ENCODE measurements at regions not wholly inside any gene's neighbourhood (a gene's known extent, or its start where the extent isn't known, plus 50 kb on each side); places are given as distances from the start of the nearest gene placed in this dataset.

DNA sequence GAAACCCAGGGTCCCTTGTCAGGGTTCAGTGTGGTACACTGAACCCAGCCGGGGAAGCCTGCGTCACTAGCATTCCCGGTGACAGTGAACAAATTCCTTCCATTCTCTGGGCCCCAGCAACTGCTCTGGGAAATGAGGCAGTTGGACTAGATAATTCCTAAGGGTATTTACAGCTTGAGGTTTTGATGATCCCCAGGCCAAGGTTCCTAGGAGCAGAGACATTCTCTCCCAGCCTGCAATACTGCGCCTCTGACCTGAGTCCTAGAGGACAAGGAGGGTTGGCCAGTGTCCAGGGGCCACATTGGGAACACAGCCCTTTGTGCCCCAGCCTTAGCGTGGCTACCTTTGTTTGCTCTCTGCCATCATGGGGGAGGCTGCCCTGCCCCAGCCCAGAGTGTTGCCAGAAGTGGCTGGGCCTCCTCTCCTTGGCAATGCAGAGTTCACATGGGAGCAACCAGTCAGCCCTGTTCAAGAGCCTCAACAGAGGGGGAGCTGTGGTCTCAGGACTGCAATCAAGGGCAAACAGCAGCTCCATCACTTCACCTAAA, 178.2 kb downstream of the SEC61B start:
- DNase-seq, result no peak

- no peak for DNase-seq
Measured at GRCh38 chr9:99401680-99402504, 179.8 kb downstream of the SEC61B start.

- DNase-seq, result no peak
Measured at GRCh38 chr9:99403371-99403770, 181.3 kb downstream of the SEC61B start.

DNA sequence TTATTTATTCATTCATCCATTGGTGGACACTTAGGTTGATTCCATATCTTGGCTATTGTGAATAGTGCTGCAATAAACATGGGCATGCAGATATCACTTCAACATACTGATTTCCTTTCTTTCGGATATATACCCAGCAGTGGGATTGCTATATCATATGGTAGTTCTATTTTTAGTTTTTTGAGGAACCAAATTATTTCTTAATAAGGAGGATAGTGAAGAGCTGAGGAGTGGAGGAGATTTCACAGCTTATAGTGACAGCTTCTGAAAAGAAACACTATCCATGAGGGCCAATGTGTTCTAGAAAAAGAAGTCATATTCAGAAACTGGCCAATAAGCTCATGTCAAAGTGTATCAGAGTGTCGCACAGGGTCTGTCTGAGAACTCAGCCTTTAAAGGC, 183.3 kb downstream of the SEC61B start:
- DNase-seq, result no peak

- no peak for DNase-seq
Measured at GRCh38 chr9:99406939-99407338, 184.9 kb downstream of the SEC61B start.

- no peak for DNase-seq
Measured at GRCh38 chr9:99411068-99411467, 189.0 kb downstream of the SEC61B start.

GRCh38 chr9:99411479-99412115, 189.5 kb downstream of the SEC61B start:
- DNase-seq, result no peak

GRCh38 chr9:99412606-99413005, 190.5 kb downstream of the SEC61B start:
- DNase-seq, result no peak

- no peak for DNase-seq
Measured at GRCh38 chr9:99414321-99414720, 192.2 kb downstream of the SEC61B start.

DNA sequence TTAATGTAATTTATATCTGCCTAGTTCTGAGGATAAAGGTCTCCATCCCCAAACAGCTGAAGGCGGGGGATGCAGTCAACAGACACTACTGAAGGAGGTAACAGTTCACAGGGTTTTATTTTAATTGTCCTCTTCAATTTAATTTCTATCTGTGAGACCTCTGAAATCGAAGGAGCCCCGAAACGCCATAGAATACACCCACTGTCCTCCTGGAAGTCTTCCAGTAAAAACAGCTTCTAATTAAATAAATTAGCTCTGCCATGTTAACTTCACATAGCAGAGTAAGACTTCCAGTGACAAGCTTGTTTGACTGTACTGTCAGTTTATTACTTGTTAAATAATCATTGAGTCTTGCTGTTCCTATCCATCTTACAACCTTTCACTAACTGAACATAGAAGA, 193.5 kb downstream of the SEC61B start:
- peak; percentile 19 for DNase-seq

GRCh38 chr9:99416007-99416406, 193.9 kb downstream of the SEC61B start:
- DNase-seq, result no peak

DNA sequence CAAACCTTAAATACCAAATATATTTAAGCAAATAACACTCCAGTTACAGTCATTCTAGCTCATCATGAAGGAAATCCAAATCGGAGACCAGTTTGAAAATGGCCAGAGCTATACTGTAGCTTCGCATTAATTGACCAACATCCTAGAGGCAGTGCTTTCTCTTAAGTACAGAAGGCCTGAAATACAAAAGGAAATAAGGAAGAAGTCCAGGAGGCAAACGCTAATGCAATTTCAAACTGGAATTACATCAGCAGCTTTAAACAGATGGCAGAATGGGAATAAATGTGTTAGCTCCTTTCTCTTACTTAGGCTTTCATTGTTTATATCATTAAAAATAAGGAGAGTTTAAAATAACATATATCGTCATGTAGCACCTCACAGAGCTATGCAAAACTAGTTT, 197.0 kb downstream of the SEC61B start:
- DNase-seq, result no peak

GRCh38 chr9:99421369-99421768, 199.3 kb downstream of the SEC61B start:
- DNase-seq, result no peak

GRCh38 chr9:99425124-99425523, 203.0 kb downstream of the SEC61B start:
- no peak for DNase-seq

DNA sequence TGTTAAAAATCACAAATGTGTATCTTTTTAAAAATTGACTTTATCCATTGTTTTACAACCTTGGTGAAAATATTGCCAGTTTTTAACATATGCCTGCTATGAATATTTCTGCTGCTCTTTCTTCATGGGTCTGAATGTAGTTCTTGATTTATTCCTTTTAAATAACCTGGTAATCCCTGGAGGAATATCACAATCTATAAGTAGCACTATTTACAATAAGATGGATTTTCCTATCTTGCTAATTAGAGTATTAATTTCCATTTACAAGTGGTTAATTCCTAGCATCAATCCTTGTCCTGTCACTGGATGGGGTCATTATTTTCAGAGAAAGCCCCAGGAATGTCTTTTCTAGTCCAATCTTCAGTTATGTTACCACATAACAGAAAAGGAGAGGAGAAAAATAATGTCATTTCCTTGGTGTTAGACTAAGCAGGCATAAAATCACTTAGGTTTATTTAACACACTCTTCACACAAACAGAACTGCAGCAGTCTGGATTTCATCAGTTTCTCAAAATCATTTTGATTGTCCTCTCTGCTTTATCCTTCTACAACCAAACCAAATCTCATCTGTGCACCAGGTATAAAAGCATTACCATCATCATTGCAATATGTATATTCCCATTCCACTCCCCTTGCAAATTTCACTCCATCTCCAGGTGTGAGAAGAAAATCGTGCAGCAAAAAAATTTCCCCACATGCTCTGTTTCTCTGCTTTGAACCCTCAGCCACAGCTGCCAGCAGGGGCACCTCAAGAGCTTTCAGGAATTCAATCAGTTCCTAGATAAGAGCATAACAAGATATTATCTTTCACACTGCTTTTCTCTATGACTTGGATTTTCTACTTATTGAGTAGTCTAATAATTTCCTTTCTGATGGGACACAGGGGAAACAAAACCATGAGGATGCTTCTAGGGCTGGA, 204.1 kb downstream of the SEC61B start:
- no peak for DNase-seq

- DNase-seq, result no peak
Measured at GRCh38 chr9:99427260-99427659, 205.2 kb downstream of the SEC61B start.

DNA sequence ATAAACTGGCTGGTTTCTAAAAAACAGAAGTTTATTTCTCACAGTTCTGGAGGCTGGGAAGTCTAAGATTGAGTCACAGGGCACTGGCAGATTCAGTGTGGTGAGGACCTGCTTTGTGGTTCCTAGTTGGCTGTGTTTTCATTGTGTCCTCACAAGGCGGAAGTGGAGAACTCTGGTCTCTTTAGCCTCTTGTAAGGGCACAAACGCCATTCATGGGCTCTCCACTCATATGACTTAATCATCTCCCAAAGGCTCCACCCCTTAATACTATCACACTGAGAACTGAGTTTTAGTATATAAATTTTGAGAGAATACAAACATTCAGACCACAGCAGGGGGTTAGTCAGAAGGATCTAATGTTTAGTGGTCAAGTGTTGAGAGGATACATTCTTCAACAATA, 208.2 kb downstream of the SEC61B start:
- DNase-seq, result no peak

- DNase-seq, result peak; percentile 18
Measured at GRCh38 chr9:99431103-99431502, 209.0 kb downstream of the SEC61B start.

DNA sequence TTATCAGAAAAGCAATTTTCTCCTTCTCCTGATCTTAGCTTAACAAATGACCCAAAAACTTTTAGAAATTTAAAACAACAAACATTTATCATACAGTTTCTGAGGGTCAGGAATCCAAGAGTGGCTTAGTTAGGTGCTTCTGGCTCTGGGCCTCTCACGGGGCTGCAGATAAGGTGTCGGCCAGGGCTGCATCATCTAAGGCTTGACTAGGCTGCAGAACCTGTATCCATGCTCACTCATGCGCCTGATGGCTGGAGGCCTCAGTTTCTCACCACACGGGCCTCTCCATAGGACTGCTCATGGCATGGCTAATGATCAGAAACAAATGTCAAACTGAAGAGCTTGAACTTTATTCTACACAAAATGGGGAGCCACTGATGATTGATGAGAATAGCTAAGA, 210.0 kb downstream of the SEC61B start:
- DNase-seq, result no peak

DNA sequence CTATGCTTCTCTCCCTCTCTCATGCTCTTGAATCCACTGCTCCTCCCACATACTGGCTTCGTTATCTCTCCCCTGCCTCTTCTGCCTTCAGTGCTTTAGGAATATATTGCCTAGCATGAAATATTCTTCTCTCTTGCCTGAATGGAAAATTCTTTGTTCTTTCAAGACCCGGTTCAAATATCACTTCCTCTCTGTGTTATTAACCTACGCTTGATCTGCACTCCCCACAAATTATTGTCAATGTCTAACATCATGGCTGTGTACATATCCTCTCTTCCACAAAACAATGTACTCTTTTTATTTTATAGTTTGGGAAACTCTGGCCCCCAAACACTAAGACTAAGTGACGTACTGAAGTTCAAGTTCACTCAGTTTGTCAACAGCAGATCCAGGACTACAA, 211.0 kb downstream of the SEC61B start:
- DNase-seq, result no peak

GRCh38 chr9:99433555-99433954, 211.5 kb downstream of the SEC61B start:
- no peak for DNase-seq

DNA sequence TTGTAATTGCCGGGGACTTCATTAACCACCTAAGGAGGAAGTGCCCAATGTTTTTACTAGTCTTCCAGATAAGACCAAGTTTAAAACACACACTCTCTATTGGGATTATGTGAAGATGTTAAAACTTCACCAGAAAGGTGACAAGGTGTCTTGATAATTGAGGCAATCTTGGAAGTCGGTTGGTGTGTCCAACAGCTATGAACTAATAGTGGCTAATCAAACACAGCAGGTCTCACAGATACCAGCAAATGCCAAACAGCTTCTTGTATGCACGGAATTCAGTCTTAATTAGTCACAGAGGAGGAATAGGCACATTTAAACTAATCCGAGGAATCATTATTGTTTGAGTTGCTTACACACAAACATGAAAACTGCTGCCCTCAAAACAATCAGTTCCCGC, 214.5 kb downstream of the SEC61B start:
- DNase-seq, result no peak

GRCh38 chr9:99437145-99437544, 215.1 kb downstream of the SEC61B start:
- no peak for DNase-seq
